Lung (tissue), 11 donors: ENCODE measurements at regions not wholly inside any gene's neighbourhood (a gene's known extent, or its start where the extent isn't known, plus 50 kb on each side); places are given as distances from the start of the nearest gene placed in this dataset.

ENCODE experiments used
- ATAC-seq: fragments of 200-7000 bp; cut with Tn5 transposase; one replicate; pipeline ENCODE4 v1.9.1; 2020; ENCODE audit warnings: moderate number of reproducible peaks; ENCODE audit not compliant: insufficient read depth, low FRiP score
- DNase-seq, 3 donors: peaks; one replicate each; pipeline ENCODE4 v3.0.0-alpha.2; 2013 to 2017
- H3K27ac ChIP-seq, 2 donors: one replicate each; pipeline ENCODE4 v1.5.1; 2013; ENCODE audit warnings: mild to moderate bottlenecking in 2 of 2, moderate library complexity in 2 of 2, control low read depth in 1 of 2, inconsistent platforms in 1 of 2, low read depth in 1 of 2, low read length in 1 of 2
- H3K27me3 ChIP-seq, 3 donors: one replicate each; pipeline ENCODE4 v1.5.1; 2013; ENCODE audit warnings: low read length in 2 of 3; ENCODE audit not compliant: control insufficient read depth in 3 of 3, insufficient read depth in 3 of 3
- H3K36me3 ChIP-seq, 4 donors: one replicate each; pipeline ENCODE4 v1.5.1; 2013; ENCODE audit warnings: low read length in 4 of 4, mild to moderate bottlenecking in 1 of 4, moderate library complexity in 1 of 4; ENCODE audit not compliant: control insufficient read depth in 4 of 4, insufficient read depth in 4 of 4
- H3K4me1 ChIP-seq, 5 donors: one replicate each; pipeline ENCODE4 v1.5.1; 2013; ENCODE audit warnings: low read length in 5 of 5, mild to moderate bottlenecking in 2 of 5, moderate library complexity in 1 of 5; ENCODE audit not compliant: control insufficient read depth in 5 of 5, insufficient read depth in 5 of 5
- H3K4me3 ChIP-seq: one replicate; pipeline ENCODE4 v1.5.1; 2013; ENCODE audit warnings: mild to moderate bottlenecking, control low read depth, moderate library complexity
- H3K9ac ChIP-seq, 2 donors: one replicate each; pipeline ENCODE4 v1.5.1; 2013; ENCODE audit warnings: low read length in 2 of 2, control low read depth in 1 of 2; ENCODE audit not compliant: insufficient read depth in 1 of 2
- H3K9me3 ChIP-seq, 4 donors: one replicate each; pipeline ENCODE4 v1.5.1; 2013; ENCODE audit warnings: low read length in 3 of 4, mild to moderate bottlenecking in 1 of 4, moderate library complexity in 1 of 4; ENCODE audit not compliant: control insufficient read depth in 4 of 4, insufficient read depth in 3 of 4
- CTCF ChIP-seq: IDR thresholded peaks from 2 replicates; pipeline ENCODE4 v1.5.1; 2012; ENCODE audit warnings: mild to moderate bottlenecking; ENCODE audit errors: control extremely low read depth, extremely low read depth
- WGBS, 2 donors: extraction: QIAGEN DNeasy Blood & Tissue Kit; methylation state at CpG; one replicate each; pipeline ENCODE4 v1.1.7; 2013; 5-methylcytosine and 5-hydroxymethylcytosine counted together
- donor health status: control.
- donor health status: control.
- donor health status: Bipolar disorder and iron deficiency.
- donor health status: healthy.
- donor health status: DM: yes; HTN: yes; CAD: no.

GRCh38 chr4:62210486-62210885, 1010.4 kb downstream of the ADGRL3 start:
- TF ChIP-seq CTCF: no peak
- ATAC-seq: no peak
- Histone ChIP-seq H3K9ac (no peak overlapping the region), H3K36me3 (no peaks in the 10 kb centered on the region), H3K4me3 (no peak overlapping the region), H3K27ac (no peak overlapping the region), H3K4me1 (peaks cover 0 to 11% (median 0%) of the 10 kb centered on the region in 5 donors), H3K27me3 (no peaks in the 10 kb centered on the region), H3K9me3 (no peaks in the 10 kb centered on the region)
- DNase-seq: peak in 2 of 3 donors; percentile 69 to 76

GRCh38 chr4:62209757-62210485, 1009.8 kb downstream of the ADGRL3 start:
- no peaks in the 10 kb centered on the region for H3K27me3 ChIP-seq
- 57 to 73% methylated on average over 4 of the region's 4 CpGs for WGBS, 2 donors
- H3K9me3 ChIP-seq: no peaks in the 10 kb centered on the region
- no peaks in the 10 kb centered on the region for H3K36me3 ChIP-seq
- ATAC-seq: no peak
- H3K4me1 ChIP-seq: peaks cover 0 to 11% (median 0%) of the 10 kb centered on the region in 5 donors
- no peak overlapping the region for H3K4me3 ChIP-seq
- H3K27ac ChIP-seq: no peak overlapping the region
- no peak overlapping the region for H3K9ac ChIP-seq
- TF ChIP-seq CTCF: no peak
- peak in 2 of 3 donors; percentile 62 to 64 for DNase-seq

- no peak for ATAC-seq
- H3K9ac ChIP-seq: no peak overlapping the region
- WGBS, 2 donors: 86 to 92% methylated on average over 4 of the region's 4 CpGs
- no peak overlapping the region for H3K4me3 ChIP-seq
- H3K36me3 ChIP-seq: no peaks in the 10 kb centered on the region
- DNase-seq: no peak
- H3K9me3 ChIP-seq: no peaks in the 10 kb centered on the region
- no peaks in the 10 kb centered on the region for H3K27me3 ChIP-seq
- peaks cover 0 to 11% (median 0%) of the 10 kb centered on the region in 5 donors for H3K4me1 ChIP-seq
- H3K27ac ChIP-seq: no peak overlapping the region
- TF ChIP-seq CTCF: no peak
These were observed 1008.8 kb downstream of the ADGRL3 start for GRCh38 chr4:62208921-62209320.

- H3K36me3 ChIP-seq: no peaks in the 10 kb centered on the region
- DNase-seq: no peak
- no peaks in the 10 kb centered on the region for H3K27me3 ChIP-seq
- H3K9ac ChIP-seq: no peak overlapping the region
- WGBS, 2 donors: 98 to 99% methylated on average over 4 of the region's 4 CpGs
- H3K9me3 ChIP-seq: no peaks in the 10 kb centered on the region
- no peak for ATAC-seq
- H3K4me3 ChIP-seq: no peak overlapping the region
- no peak overlapping the region for H3K27ac ChIP-seq
- no peak for TF ChIP-seq CTCF
- peaks cover 0 to 2% (median 0%) of the 10 kb centered on the region in 5 donors for H3K4me1 ChIP-seq
These were observed 1004.0 kb downstream of the ADGRL3 start for GRCh38 chr4:62204136-62204535.
